ENCODE measurements at regions not wholly inside any gene's neighbourhood (a gene's known extent, or its start where the extent isn't known, plus 50 kb on each side); places are given as distances from the start of the nearest gene placed in this dataset.

DNA sequence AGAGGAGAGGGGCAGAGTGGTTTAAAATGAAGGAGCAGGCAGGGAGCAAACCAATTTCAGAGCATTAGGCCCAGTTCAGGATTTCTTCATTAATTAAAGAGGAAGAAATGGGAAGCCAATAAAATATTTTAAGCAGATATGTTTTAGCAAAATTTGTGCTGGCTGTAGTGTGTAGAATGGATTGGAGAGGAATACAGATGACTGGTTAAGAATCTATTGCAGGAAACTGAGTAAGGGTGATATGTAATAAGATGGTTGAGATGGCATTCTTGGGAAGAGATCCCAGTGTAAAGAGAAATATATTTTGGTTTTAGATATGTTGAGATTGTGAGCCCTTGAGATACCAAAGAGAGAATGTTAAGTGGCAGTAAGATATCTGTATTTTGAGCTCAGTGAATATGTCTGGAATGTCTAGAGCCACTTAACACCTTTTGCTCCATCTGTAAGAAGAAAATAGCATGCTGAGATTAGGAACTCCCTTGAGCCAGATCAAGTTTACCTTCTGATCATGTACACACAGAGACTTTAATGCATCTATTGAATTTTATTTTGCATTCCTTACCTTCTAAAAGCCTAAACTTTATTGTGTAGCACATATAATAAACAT is 79.5 kb upstream of the SLC27A6 start:
- Histone ChIP-seq H3K9me2 (ENCODE audit: insufficient read depth, low read length) (no peaks in the 10 kb centered on the region), H3K79me2 (ENCODE audit: insufficient read depth, low read depth, low read length) (no peaks in the 10 kb centered on the region), H3K4me3 (ENCODE audit: low read depth, low read length, poor library complexity, severe bottlenecking) (no peak overlapping the region), H3K27ac (ENCODE audit: low read depth, low read length, poor library complexity, severe bottlenecking) (no peak overlapping the region), H3K4me1 (ENCODE audit: insufficient read depth, low read length, poor library complexity, severe bottlenecking) (no peaks in the 10 kb centered on the region), H4K20me1 (ENCODE audit: insufficient read depth, low read length) (no peaks in the 10 kb centered on the region), H3K36me3 (ENCODE audit: insufficient read depth, low read length) (no peaks in the 10 kb centered on the region), H2AFZ (ENCODE audit: low read length) (no peak overlapping the region), H3K9me3 (ENCODE audit: low read length) (no peaks in the 10 kb centered on the region), H3K4me2 (ENCODE audit: low read length) (no peak overlapping the region)
- ChIA-PET POLR2A (no interaction called here), CTCF (ENCODE audit: unreplicated experiment) (no interaction called here)
- no TSS peak for BruUV-seq (replicated peaks)
- intact Hi-C loops (cut with micrococcal nuclease; ENCODE audit: unreplicated experiment): no loop called here
- no peak for DNase-seq (ENCODE audit: low spot score)
- no peak for TF ChIP-seq EZH2phosphoT487 (IDR thresholded peaks at IDR 0.05; ENCODE audit: borderline replicate concordance, low read depth, low read length)
- TF ChIP-seq, protein P1, sequence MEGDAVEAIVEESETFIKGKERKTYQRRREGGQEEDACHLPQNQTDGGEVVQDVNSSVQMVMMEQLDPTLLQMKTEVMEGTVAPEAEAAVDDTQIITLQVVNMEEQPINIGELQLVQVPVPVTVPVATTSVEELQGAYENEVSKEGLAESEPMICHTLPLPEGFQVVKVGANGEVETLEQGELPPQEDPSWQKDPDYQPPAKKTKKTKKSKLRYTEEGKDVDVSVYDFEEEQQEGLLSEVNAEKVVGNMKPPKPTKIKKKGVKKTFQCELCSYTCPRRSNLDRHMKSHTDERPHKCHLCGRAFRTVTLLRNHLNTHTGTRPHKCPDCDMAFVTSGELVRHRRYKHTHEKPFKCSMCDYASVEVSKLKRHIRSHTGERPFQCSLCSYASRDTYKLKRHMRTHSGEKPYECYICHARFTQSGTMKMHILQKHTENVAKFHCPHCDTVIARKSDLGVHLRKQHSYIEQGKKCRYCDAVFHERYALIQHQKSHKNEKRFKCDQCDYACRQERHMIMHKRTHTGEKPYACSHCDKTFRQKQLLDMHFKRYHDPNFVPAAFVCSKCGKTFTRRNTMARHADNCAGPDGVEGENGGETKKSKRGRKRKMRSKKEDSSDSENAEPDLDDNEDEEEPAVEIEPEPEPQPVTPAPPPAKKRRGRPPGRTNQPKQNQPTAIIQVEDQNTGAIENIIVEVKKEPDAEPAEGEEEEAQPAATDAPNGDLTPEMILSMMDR (conservative IDR thresholded peaks at IDR 0.05; ENCODE audit: low read length): no peak

DNA sequence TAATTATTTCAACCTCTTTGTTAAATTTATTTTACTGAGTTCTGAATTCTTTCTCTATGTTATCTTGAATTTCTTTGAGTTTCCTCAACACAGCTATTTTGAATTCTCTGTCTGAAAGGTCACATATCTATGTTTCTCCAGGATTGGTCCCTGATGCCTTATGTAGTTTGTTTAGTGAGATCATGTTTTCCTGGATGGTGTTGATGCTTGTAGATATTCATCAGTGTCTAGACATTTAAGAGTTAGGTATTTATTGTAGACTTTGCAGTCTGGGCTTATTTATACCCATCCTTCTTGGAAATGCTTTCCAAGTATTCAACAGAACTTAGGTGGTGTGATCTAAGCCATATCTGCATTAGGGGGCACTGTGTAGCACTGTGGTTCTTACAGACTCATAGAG is 70.2 kb upstream of the SLC27A6 start:
- Histone ChIP-seq H3K9me3 (ENCODE audit: low read length) (no peaks in the 10 kb centered on the region), H3K4me3 (ENCODE audit: low read depth, low read length, poor library complexity, severe bottlenecking) (no peak overlapping the region), H3K4me2 (ENCODE audit: low read length) (no peak overlapping the region), H3K4me1 (ENCODE audit: insufficient read depth, low read length, poor library complexity, severe bottlenecking) (no peaks in the 10 kb centered on the region), H3K9me2 (ENCODE audit: insufficient read depth, low read length) (no peaks in the 10 kb centered on the region), H3K27ac (ENCODE audit: low read depth, low read length, poor library complexity, severe bottlenecking) (no peak overlapping the region), H4K20me1 (ENCODE audit: insufficient read depth, low read length) (no peaks in the 10 kb centered on the region), H3K36me3 (ENCODE audit: insufficient read depth, low read length) (no peaks in the 10 kb centered on the region), H2AFZ (ENCODE audit: low read length) (no peak overlapping the region), H3K79me2 (ENCODE audit: insufficient read depth, low read depth, low read length) (no peaks in the 10 kb centered on the region)
- POLR2A ChIA-PET: no interaction called here
- no peak for DNase-seq (ENCODE audit: low spot score)
- intact Hi-C loops (cut with micrococcal nuclease; ENCODE audit: unreplicated experiment): no loop called here
- no peak for TF ChIP-seq EZH2phosphoT487 (IDR thresholded peaks at IDR 0.05; ENCODE audit: borderline replicate concordance, low read depth, low read length)
- BruUV-seq (replicated peaks): no TSS peak
- CTCF ChIA-PET (ENCODE audit: unreplicated experiment): no interaction called here

DNA sequence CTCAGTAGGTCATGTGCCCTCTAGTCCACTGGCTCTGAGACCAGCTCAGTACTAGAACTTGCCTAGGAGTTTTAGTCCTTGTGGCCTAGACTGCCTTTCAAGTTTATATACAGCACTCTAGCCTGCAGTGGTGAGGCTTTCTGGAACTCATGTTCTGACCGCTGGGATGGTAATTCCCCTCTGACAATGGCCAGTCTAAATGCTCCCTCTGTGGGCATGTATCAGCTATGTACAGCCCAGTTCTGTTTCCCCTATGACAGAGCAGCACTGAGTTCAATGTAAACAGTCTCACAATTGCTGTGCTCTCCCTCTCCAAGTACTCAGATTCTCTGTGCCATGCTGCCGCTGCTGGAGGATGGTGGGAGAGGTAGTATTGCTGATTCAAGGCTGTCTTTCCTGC is 68.6 kb upstream of the SLC27A6 start:
- CTCF ChIA-PET (ENCODE audit: unreplicated experiment): no interaction called here
- Histone ChIP-seq H2AFZ (ENCODE audit: low read length) (no peak overlapping the region), H3K4me1 (ENCODE audit: insufficient read depth, low read length, poor library complexity, severe bottlenecking) (no peaks in the 10 kb centered on the region), H3K9me2 (ENCODE audit: insufficient read depth, low read length) (no peaks in the 10 kb centered on the region), H4K20me1 (ENCODE audit: insufficient read depth, low read length) (no peaks in the 10 kb centered on the region), H3K36me3 (ENCODE audit: insufficient read depth, low read length) (no peaks in the 10 kb centered on the region), H3K79me2 (ENCODE audit: insufficient read depth, low read depth, low read length) (no peaks in the 10 kb centered on the region), H3K9me3 (ENCODE audit: low read length) (no peaks in the 10 kb centered on the region), H3K4me2 (ENCODE audit: low read length) (no peak overlapping the region), H3K4me3 (ENCODE audit: low read depth, low read length, poor library complexity, severe bottlenecking) (no peak overlapping the region), H3K27ac (ENCODE audit: low read depth, low read length, poor library complexity, severe bottlenecking) (no peak overlapping the region)
- BruUV-seq (replicated peaks): no TSS peak
- POLR2A ChIA-PET: interaction anchor here (1.2 kb wide), 1 partner anchor 15 kb away, joined by 3 read pairs; no protein-coding TSS in a partner anchor
- TF ChIP-seq EZH2phosphoT487 (IDR thresholded peaks at IDR 0.05; ENCODE audit: borderline replicate concordance, low read depth, low read length): no peak
- TF ChIP-seq, protein P1 (conservative IDR thresholded peaks at IDR 0.05; ENCODE audit: low read length): no peak
- DNase-seq (ENCODE audit: low spot score): no peak
- intact Hi-C loops (cut with micrococcal nuclease; ENCODE audit: unreplicated experiment): no loop called here
